GM19240 (cell line): ENCODE measurements at regions not wholly inside any gene's neighbourhood (a gene's known extent, or its start where the extent isn't known, plus 50 kb on each side); places are given as distances from the start of the nearest gene placed in this dataset.

ENCODE experiments used
- DNase-seq: peaks from one replicate; pipeline ENCODE4 v3.0.0; 2011; ENCODE audit warnings: low spot score; ENCODE audit not compliant: insufficient read length

DNA sequence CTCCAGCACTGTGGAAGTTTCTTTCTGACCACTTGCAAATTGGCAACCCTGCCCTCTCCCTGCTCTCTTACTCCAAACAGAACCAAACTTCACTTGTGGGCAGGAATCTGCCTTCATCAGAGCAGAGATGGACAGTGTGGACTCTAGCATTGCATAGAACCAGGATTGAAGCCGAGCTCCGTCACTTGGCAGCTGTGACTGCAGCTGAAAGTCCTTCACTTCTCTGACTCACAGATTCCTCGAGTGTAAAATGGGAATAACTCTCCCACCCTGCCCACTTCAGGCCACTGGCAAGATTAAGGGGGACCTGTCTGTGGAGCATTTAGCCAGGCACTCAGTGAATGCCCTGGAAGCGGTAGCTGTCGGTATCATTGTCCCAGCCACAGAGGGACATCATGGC lies 75.7 kb upstream of the ZBTB40 start:
- DNase-seq, result no peak

DNA sequence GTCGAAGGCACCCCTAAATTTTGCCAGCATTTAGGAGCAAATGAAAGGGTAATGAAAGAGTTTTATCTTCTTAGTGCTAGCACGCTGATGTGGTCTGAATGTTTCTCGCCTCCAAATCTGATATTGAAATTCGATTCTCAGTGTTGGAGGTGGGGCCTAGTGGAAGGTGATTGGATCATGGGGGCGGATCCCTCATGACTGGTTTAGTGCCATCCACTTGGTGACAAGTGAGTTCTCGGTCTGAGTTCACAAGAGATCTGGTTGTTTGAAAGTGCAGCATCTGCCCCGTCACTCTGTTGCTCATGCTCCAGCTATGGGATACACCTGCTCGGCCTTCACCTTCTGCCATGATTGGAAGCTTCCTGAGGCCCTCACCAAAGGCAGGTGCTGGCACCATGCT lies 75.1 kb upstream of the ZBTB40 start:
- no peak for DNase-seq

DNA sequence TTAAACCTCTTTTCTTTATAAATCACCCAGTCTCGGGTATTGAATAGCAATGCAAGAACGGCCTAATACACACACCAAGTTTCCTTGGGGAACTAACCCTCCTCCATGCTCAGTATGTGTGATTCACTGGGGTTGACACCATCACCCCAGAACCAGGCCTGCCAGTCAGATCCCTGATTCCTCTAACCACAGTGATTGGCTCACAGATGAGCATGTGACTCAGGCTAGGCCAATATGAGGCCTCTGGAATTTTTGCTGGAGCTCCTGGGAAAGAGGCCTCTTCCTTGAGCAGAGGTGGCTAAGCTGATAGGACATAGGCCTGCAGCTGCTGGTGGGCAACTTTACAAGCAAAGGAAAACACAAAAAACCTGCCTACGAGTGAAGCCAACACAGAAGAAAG lies 74.7 kb upstream of the ZBTB40 start:
- no peak for DNase-seq

DNA sequence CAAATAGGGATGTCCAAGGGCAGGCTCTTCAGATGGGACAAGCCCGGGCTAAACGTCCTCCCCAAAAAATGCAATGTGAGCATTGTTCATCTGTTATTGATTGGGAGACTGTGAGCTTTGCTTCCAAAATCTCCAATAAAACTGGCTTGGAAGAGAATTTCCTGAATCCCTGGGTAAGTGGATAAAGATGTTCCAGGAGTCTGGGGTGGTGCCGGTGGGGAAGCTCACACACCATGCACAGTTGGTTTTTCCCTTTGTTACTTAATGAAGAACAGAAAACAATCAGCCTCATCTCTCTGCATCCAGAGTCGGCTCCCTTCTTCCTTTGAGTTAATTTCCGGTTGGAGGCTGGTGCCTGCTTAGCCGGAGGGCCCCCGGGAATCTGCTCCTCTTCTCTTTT lies 72.1 kb upstream of the ZBTB40 start:
- no peak for DNase-seq

DNA sequence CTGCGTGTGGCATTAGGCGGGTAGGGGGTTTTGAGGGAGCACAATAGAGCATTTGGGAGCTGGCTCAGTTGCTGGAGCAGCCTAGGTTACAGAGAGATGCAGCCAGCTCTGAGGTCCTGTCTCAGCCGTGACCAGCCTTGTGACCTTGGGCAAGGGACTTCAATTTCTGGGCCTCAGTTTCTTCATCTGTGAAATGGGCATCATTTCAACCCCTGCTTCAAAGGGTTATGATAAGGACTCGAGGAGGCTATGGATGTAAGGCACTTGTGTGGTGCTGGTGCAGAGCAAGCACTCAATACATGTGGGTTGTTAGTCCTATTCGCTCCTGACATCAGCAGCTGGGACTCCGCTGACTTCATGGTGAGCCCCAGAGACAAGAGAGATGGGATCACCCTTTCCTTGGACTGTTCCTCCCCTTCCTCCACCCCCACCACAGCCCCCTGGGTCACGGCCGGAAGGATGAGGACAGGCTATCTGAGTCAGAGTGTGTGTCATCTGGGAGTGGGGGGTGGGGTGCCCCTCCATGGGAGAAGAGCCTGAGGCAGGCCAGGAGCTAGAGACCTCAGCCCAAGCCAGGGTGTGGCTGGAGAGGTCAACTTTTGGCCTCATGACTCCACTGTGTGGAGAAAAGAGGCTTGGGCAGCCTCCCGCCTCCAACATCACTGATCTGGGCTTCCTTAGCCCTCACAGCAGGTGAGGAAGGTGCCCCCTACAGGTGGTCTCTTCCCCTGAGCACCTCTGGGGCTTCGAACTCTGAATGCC lies 71.4 kb upstream of the ZBTB40 start:
- DNase-seq, result no peak

DNA sequence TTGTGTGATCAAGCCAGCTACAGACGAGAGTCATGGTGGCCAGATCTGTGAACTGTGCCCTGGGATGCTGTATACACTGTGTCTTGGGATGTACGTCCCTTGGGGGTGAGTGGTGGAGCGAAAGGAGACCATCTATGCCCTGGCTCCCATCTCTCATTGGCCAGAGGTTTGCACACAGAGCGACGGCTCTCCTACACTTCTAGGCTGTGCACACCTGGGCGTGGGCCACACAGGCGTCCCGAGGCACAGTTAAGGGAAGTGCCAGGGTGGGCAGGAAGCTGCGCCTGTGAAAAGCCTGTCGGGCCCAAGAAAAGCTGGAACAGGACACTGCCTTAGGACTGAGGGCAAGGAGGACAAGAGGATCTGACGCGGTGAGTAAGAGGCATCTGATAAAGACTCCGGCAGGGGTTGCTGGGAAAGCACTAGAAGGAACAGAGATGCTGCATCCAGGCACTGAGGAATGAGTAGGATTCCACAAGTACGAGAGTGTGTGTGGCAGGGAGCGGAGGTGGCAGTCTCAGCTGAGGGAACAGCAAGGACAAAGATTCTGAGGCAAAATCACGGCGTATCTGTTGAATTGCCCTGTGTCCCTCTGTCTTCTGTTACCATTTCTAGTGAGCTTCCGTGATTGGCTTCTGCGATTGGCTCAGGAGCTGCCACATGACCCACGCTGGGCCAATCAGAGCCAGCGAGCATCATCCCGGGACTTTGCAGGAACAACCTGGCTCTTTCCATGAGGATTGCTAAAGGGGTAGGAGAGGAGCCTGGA lies 67.9 kb upstream of the ZBTB40 start:
- no peak for DNase-seq

DNA sequence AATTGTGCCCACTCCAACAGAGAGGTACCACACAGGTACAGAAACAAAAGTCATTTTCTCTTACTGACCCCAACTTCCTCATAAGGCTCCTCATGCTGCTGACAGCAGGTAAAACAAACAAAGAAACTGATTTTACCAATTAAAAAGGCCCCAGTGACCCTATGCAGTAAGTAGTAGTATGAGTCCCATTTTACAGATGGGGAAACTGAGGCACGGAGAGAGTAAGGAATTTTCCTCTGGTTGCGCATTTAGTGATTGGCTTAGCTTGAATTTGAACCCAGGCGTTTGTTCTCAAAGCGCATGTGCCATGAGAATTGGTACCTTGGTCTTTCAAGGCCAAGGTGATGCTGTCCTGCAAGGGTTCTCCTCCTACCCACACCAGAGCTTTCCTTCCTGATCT lies 66.1 kb upstream of the ZBTB40 start:
- DNase-seq, result no peak

DNA sequence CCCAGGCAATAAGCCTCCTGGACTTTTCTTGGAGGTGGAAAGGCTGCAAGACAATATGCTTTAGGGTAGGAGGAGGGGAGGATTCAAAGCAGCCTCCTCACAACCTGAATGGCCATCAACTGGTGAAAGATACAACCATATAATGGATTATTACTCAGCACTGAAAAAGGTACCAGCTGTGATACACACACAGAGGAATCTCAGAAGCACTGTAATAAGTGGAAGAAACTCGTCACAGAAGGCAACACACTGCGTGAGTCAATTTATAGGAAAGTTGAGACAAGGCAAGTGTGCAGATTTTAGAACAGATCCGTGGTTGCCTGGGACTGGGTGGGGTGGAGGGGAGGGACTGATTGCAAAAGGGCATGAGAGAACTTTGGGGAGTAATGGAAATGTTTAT lies 64.9 kb upstream of the ZBTB40 start:
- DNase-seq, result no peak

DNA sequence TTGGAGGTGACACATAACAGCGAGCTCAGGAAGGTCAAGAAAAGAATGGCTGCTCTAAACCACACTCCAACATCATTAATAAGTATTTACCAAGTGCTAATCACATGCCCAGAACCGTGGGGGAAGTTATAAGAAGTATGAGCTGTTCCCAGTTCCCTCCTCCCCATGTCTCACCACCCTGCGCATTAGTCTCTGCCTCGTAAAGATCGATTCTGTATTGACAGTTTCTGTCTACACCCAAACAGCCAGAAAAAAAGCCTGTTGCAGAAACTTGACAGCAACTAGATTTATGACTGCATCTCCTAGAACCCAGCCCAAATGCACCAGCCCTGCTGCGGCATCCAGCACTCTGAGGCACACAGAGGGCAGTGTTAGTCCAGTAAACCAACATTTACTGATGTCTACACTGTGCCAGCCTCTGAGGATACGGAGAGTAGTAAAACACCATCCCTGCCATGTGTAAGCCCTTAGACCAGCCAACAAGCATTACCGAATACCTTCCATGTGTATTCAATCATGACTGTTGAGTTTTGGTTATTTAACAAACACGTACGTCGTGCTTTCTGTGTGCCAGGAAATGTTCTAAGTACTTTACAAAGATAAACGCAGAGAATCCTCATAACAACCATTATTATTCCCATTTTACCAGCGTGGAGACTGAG lies 63.6 kb upstream of the ZBTB40 start:
- no peak for DNase-seq

DNA sequence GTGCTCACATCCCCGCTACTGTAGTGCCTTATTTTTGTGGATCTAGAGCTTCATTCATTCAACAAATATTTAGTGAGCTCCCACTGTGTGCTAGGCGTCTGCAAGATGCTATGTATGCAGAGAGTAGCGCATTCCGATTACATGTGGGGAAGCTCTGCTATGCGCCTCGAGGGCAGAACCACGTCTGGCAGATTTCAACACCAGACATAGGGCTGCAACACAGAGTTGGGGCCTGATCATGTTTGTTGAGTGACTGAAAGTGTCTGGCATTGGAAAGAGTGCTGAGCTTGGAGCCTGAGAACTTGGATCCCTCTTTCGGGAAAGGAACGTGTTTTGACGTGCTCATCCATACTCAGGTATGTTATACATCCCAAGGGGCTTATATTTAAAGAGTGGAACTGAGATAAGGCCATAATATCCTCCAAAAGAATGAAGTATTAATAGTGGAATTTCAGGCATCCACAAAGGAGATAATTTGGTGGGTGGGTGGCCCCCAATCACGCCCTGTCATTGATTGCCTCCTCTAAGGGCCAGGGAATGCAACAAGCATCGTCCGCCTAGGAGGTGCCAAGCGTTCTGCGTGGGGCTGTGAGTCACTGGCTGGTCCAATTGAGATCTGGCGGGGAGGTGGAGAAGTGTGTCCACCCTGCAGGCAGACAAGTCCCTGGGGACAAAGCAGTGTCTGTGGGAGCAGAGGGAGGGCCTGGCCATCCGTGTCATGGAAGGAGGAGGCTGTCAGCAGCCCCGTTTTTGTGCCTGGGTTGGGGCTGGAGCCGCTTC lies 62.8 kb upstream of the ZBTB40 start:
- no peak for DNase-seq

DNA sequence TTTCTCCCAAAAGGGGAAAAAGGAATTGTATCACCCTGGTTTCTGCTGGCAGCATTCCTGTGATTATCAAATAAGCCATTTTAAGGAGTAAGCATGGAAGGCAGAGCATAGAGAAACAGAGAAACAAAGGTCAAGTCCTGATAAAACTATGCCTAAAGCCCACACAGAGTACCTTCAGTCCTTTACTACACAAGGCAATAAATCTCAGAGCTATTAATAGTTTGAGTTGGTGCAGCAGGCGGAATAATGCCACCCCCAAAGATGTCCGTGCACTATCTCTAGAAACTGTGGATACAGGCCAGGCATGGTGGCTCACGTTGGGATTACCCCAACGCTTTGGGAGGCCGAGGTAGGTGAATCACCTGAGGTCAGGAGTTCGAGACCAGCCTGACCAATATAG lies 58.1 kb upstream of the ZBTB40 start:
- no peak for DNase-seq

DNA sequence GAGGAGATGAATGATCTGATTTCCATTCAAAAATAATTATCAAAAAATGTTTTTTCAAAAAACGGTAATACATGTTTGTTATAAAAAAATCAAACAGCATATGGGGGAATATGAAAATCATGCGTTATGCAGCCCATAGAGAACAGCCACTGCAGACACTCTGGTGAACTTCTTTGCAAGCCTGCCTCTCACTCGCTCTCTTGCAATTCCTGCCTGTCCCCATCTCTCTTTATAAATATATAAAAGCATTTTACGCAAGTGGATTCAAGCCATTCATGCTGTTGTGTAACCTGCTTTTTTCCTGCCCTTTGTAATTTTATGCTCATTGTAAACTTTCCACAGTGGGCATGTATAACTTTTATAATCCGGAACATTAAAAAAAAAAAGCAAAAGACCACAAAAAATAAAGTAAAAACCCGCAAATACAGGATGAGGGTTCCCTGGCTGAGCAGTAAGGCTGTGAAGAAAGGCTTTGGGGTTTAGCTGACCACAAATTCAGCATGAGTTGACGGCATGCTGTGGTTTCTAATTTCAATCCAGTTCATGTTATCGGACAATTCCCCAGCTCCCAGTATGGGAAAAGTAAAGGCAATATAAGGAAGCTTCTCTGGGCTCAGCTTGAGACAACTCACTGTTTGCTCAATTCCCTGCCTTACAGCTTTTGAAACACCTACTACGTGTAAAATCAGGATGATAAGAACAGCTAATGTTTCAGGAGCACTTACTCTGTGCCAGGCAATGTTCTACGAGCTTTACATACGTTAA lies 52.8 kb upstream of the ZBTB40 start:
- no peak for DNase-seq

DNA sequence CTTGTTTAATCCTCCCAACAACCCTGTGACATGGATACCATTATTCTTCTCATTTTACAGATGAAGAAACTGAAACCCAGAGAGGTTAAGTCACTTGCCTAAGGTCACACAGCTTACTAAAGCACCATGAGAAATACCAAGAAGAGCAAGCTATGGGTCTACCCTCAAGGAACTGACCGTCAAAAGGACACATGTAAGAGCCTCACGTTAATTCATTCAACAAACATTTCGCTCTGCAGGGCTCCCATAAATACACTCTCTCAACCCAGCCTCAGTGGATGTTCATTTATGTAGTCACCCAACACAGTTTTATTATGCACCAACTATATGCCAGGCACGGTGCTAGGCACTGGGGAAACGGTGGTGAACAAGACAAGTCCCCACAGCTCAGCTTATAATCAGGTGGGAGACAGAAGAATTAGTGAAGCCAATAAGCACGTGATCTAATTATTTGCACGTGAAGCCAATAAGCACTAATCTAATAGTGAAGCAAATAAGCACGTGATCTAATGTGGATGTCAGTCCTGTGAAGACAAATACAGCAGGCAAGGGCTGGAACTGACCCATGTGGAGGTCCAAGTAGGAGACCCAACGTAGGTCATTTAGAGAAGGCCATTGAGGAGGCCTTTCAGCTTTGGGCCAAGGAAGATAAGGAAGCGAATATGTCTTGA lies 52.1 kb upstream of the ZBTB40 start:
- DNase-seq, result no peak
